Mammary epithelial cell (primary cell): ENCODE measurements at regions not wholly inside any gene's neighbourhood (a gene's known extent, or its start where the extent isn't known, plus 50 kb on each side); places are given as distances from the start of the nearest gene placed in this dataset.

Source experiments
- EZH2 ChIP-seq: IDR thresholded peaks from 2 replicates; pipeline ENCODE4 v1.6.1; 2012; ENCODE audit warnings: low read length, inconsistent platforms, borderline replicate concordance
- TF ChIP-seq, protein P1 (sequence below), 2 donors: IDR thresholded peaks in 1 of 2; conservative IDR thresholded peaks in 1 of 2; 2 replicates each; pipeline ENCODE4 v1.5.1; 2011 to 2012; ENCODE audit warnings: inconsistent platforms in 2 of 2, low read length in 2 of 2, mild to moderate bottlenecking in 2 of 2, control low read depth in 1 of 2, low read depth in 1 of 2; ENCODE audit not compliant: insufficient read depth in 1 of 2; ENCODE audit errors: extremely low read depth in 1 of 2

- TF ChIP-seq, protein P1, sequence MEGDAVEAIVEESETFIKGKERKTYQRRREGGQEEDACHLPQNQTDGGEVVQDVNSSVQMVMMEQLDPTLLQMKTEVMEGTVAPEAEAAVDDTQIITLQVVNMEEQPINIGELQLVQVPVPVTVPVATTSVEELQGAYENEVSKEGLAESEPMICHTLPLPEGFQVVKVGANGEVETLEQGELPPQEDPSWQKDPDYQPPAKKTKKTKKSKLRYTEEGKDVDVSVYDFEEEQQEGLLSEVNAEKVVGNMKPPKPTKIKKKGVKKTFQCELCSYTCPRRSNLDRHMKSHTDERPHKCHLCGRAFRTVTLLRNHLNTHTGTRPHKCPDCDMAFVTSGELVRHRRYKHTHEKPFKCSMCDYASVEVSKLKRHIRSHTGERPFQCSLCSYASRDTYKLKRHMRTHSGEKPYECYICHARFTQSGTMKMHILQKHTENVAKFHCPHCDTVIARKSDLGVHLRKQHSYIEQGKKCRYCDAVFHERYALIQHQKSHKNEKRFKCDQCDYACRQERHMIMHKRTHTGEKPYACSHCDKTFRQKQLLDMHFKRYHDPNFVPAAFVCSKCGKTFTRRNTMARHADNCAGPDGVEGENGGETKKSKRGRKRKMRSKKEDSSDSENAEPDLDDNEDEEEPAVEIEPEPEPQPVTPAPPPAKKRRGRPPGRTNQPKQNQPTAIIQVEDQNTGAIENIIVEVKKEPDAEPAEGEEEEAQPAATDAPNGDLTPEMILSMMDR (conservative IDR thresholded peaks at IDR 0.05 in 1 of 2, IDR thresholded peaks at IDR 0.05 in 1 of 2; ENCODE audit: extremely low read depth in 1 of 2, insufficient read depth in 1 of 2, low read depth in 1 of 2, low read length in 2 of 2): no peak
- no peak for TF ChIP-seq EZH2
These were observed 96.5 kb downstream of the ALDH8A1 start for GRCh38 chr6:134853111-134854055.
